ENCODE measurements at regions not wholly inside any gene's neighbourhood (a gene's known extent, or its start where the extent isn't known, plus 50 kb on each side); places are given as distances from the start of the nearest gene placed in this dataset.
"Not testable (repeated sequence)": the region's sequence is repeated elsewhere in the genome, so short reads cannot be mapped to it uniquely, and the experiment has no call there.

GRCh38 chr1:87404296-87404695 is 75.6 kb downstream of the LMO4 start:
- H3K4me3 ChIP-seq (ENCODE audit: low read depth, low read length), result no peak overlapping the region
- no peak for DNase-seq (ENCODE audit: low read depth)
- TF ChIP-seq CTCF (IDR thresholded peaks at IDR 0.05; ENCODE audit: insufficient read depth, low read depth, low read length), result no peak

GRCh38 chr1:87408665-87409248 is 80.1 kb downstream of the LMO4 start:
- TF ChIP-seq CTCF (IDR thresholded peaks at IDR 0.05; ENCODE audit: insufficient read depth, low read depth, low read length), result no peak
- H3K4me3 ChIP-seq (ENCODE audit: low read depth, low read length), result no peak overlapping the region
- no peak for DNase-seq (ENCODE audit: low read depth)

- H3K4me3 ChIP-seq (ENCODE audit: low read depth, low read length), result no peak overlapping the region
- DNase-seq (ENCODE audit: low read depth), result peak; percentile 20
- TF ChIP-seq CTCF (IDR thresholded peaks at IDR 0.05; ENCODE audit: insufficient read depth, low read depth, low read length), result no peak
Measured at GRCh38 chr1:87410776-87411480, 82.2 kb downstream of the LMO4 start.

GRCh38 chr1:87413846-87414245 is 85.2 kb downstream of the LMO4 start:
- not testable (repeated sequence) for DNase-seq (ENCODE audit: low read depth); H3K4me3 ChIP-seq (ENCODE audit: low read depth, low read length)

- H3K4me3 ChIP-seq (ENCODE audit: low read depth, low read length), result no peak overlapping the region
- DNase-seq (ENCODE audit: low read depth), result no peak
- TF ChIP-seq CTCF (IDR thresholded peaks at IDR 0.05; ENCODE audit: insufficient read depth, low read depth, low read length), result no peak
Measured at GRCh38 chr1:87418048-87418447, 89.4 kb downstream of the LMO4 start.

GRCh38 chr1:87421809-87422208 is 93.1 kb downstream of the LMO4 start:
- no peak for DNase-seq (ENCODE audit: low read depth)
- H3K4me3 ChIP-seq (ENCODE audit: low read depth, low read length), result no peak overlapping the region
- TF ChIP-seq CTCF (IDR thresholded peaks at IDR 0.05; ENCODE audit: insufficient read depth, low read depth, low read length), result no peak

DNA sequence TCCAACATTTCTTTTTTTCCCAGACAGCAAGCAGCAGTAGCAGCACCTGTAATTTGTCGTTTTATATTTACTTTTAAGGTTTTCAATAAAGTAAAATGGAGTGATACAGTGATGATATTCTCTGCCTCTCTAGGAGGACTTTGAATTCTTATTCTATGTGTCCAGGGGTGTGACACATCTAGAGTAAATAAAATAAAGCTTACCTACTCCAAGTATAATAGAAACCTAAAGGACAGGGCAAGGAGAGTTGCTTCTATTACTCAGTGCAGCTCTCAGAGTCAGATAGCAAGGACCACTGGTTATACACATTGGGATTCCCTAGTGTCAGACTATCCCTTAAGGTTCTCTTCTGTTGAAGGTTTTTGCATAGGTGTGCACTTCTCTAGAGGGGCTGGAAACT is 95.9 kb downstream of the LMO4 start:
- no peak overlapping the region for H3K4me3 ChIP-seq (ENCODE audit: low read depth, low read length)
- no peak for DNase-seq (ENCODE audit: low read depth)

More for the DNA sequence above, 95.9 kb downstream of the LMO4 start:
- no peak for TF ChIP-seq CTCF (IDR thresholded peaks at IDR 0.05; ENCODE audit: insufficient read depth, low read depth, low read length)
